DMS 273 (cell line): ENCODE measurements at regions not wholly inside any gene's neighbourhood (a gene's known extent, or its start where the extent isn't known, plus 50 kb on each side); places are given as distances from the start of the nearest gene placed in this dataset.
"Not testable (repeated sequence)": the region's sequence is repeated elsewhere in the genome, so short reads cannot be mapped to it uniquely, and the experiment has no call there.

Source experiments
- DNase-seq: peaks from one replicate; lab custom pipeline; 2025; ENCODE audit not compliant: unreplicated experiment; lab: John Stamatoyannopoulos, UW

- no peak for DNase-seq
Observed at GRCh38 chr18:23311351-23312121, 141.6 kb upstream of the RIOK3 start.

GRCh38 chr18:23313379-23313778 lies 139.7 kb upstream of the RIOK3 start:
- DNase-seq, result no peak

DNA sequence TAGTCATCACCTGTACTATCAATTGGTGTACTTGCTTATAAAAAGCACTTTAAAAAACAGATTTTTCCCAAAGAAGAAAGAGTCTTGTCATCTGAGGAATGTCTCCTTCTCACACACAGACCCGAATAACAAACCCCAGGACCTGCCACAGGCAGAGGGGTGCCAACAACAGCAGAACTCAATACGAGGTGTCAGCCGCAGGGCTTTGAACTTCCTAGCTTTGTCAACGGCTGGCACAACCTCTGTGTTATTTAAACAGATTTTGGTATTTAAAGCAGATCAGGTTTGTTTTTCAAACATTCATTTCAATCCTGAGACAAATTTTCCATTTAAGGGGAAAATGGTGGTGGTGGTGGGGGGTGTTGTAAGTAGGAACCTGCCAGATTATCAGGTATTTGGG lies 138.4 kb upstream of the RIOK3 start:
- DNase-seq, result no peak

DNA sequence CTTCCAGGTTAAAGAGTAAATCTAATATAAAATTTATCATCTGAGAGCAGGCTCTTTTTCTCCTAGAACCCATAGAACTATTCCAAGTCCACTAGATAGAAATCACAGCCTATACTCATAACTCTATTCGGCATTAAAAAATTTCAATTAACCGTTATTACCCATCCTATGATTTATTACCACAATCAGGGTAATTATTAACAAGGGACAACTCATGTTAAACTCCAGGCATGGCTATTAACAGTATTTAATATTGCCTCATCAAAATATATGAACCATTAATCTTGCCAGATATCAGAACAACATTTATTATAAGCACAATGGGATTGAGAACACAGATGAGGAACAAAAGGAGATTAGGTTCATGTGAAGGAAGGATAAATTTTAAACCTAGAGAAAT lies 136.8 kb upstream of the RIOK3 start:
- no peak for DNase-seq

- DNase-seq, result no peak
Observed at GRCh38 chr18:23316988-23317387, 136.1 kb upstream of the RIOK3 start.

GRCh38 chr18:23317975-23318675 lies 135.0 kb upstream of the RIOK3 start:
- no peak for DNase-seq

DNA sequence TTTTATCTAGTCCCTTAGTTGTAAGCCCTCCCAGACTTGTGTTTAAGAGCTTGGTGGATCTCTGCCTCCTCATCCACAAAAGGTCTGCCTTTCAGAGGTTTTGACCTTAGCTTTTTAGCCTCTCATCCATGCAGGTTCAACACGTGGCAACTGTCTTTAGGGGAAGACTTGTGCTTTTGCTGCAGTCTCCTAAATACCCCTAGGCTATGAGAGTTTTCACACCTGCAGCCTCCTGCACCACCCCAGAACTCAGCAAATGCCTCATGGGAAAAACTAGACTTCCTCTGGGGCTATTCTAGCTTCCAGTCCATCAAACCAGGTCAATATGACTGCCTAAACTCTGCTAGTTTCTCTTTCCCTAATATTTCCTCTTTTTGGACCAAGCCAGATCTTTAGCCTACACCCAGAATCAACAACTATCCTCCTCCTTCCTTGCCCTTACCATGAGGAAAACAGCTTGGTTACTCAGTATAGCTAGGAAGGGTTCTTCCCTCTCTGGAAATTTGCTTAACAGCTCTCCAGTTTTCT lies 132.3 kb upstream of the RIOK3 start:
- DNase-seq, result no peak

- DNase-seq, result no peak
Observed at GRCh38 chr18:23321996-23322395, 131.1 kb upstream of the RIOK3 start.

DNA sequence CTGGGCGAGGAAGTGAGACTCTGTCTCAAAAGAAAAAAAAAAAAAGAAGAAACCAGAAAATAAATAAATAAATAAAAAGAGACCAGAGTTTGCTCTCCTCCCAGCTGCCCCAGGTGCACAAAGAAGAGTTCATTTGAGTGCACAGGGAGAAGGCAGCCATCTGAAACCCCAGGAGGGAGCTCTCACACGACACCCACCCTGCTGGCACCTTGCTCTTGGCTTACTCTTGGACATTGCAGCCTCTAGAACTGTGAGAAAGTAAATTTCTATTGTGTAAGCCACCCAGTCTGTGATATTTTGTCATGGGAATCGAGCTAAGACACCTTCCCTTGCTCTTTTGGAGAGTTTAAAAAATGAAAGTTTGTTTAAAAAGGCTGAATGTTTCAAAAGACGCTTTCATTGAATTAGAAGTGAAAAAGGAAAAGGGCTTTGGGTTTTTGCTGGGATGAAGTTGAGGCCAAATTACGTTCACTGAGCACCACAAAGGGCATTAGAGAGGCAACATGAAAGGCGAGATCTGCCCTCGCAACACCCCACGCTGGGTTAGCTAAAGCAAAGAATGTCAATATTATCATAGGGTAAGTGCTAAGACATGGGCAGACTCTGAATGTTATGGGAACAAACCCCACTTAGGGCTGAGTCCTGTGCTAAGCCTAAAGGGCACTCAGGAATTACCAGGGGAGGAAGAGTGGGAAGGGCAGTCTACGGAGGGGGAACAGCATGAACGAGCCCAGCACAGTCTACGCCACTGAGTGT lies 128.9 kb upstream of the RIOK3 start:
- no peak for DNase-seq

DNA sequence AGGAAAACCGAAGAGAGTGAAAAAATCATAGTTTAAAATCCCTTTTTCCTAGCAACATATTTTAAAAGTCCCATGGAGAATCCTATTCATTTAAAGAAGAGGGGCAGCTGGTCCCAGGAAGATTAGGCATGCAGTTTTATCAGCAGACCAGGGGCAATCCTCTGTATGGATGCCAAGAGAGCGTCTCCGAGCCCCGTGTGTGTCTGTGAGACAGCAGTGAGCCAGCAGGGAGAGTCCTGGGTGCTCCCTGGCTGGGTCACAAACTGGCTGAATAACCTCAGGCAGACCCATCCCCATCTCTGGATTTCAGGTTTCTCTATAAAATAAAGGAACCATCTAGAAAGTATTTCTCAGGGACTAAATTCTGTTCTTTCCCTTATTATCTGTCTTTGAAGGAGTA lies 128.2 kb upstream of the RIOK3 start:
- no peak for DNase-seq

GRCh38 chr18:23329671-23330070 lies 123.4 kb upstream of the RIOK3 start:
- not testable (repeated sequence) for DNase-seq

- no peak for DNase-seq
Observed at GRCh38 chr18:23330423-23330822, 122.7 kb upstream of the RIOK3 start.

DNA sequence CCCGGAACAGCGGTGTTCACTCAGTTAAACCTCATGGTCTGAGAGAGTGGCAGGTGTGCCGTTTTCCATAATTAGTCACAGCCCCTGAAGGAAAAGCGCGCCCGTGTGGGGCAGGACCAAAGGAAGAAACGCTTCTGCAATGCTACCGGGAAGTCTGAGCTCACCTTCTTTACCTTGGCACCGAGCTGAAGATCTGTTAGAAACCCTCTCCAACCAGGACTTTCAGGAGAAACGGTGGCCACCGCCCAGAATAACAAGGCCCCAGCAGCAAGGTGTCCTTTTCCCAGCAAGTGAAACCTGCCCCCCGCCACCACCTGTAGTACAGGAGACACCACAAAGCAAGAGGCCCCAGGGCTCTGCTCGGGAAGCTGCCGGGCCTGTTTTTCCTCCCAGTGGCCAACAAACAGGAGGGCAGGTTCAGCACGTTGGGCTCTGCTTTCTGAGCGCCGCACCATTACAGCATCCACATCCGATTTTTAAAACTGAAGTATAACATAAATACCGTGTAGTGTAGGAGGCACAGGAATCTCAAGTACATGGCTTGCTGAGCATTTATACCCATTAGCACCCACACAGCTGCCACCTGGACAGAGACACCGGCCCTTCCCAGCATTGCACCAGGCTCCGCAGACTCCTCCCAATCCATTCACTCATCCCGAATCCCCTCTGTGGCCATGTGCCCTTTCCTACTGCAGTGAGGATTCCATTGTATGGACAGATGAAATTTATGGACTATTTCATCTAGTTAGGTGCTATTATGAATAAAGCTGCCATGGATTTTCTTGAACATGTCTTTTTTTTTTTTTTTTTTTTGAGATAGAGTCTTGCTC lies 121.8 kb upstream of the RIOK3 start:
- no peak for DNase-seq

GRCh38 chr18:23332356-23332755 lies 120.7 kb upstream of the RIOK3 start:
- no peak for DNase-seq

- no peak for DNase-seq
Observed at GRCh38 chr18:23333827-23334226, 119.3 kb upstream of the RIOK3 start.

GRCh38 chr18:23334569-23334968 lies 118.5 kb upstream of the RIOK3 start:
- no peak for DNase-seq

- DNase-seq, result no peak
Observed at GRCh38 chr18:23336101-23336500, 117.0 kb upstream of the RIOK3 start.

DNA sequence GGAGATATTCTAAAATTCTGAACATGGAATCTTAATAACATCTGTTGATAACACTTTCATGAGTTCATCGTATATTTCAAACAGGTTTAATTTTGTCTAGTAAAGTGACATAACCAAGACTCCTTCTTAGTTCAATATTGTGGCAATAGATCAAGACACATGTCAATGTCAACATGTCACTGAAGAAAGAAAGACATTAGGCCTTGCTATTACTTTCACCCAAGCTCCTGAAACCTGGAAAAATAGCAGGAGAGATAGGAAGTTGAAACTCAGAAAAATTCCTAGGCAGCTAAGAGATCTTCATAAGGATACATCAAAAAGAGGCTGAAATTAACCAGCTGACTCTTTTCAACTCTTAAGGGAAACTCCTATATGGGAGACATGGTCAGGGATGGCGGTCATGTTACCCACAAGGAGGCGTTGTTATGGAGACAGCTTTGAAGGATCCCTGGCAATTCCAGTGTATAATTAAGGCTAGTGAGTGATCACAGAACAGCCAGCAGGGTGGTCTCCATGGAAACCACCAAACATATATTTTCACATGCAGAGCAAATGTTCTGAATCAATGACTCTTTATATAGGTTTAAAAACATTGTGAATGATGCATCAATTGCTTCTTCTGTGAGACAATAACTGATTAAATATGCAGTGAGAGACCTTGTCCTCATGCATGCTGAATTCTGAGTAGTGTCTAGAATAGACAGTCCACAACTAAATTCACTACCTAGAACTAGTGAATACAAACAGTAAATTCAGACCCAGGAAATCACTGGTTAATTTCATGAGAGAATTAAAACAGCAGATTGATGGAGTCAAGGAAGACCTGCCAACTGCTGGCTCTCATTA lies 115.3 kb upstream of the RIOK3 start:
- peak; percentile 59 for DNase-seq

- DNase-seq, result no peak
Observed at GRCh38 chr18:23340661-23341060, 112.4 kb upstream of the RIOK3 start.

GRCh38 chr18:23341383-23341782 lies 111.7 kb upstream of the RIOK3 start:
- no peak for DNase-seq
